GM12878 (cell line): ENCODE measurements at regions not wholly inside any gene's neighbourhood (a gene's known extent, or its start where the extent isn't known, plus 50 kb on each side); places are given as distances from the start of the nearest gene placed in this dataset.
A peak's percentile ranks its signal among the peaks of the same experiment; 100 is the strongest.

Experiments
- ATAC-seq: fragments of 200-7000 bp; cut with Tn5 transposase; 3 replicates; pipeline ENCODE4 v1.9.1; 2020; ENCODE audit warnings: mild to moderate bottlenecking, moderate library complexity
- BruUV-seq: library from RNA; stranded (reverse); fragments of 400-500 nt; replicated peaks from 2 replicates; lab custom pipeline; 2021; lab: Mats Ljungman, UMichigan
- CTCF ChIA-PET: fragments of 300-600 bp; sonication (Branson Sonifier 250); formaldehyde crosslinking; extraction: SDS; loops from one replicate; lab custom pipeline; 2021; ENCODE audit warnings: inconsistent platforms; lab: Yijun Ruan, JAX
- POLR2A ChIA-PET: fragments of 350-600 bp; formaldehyde crosslinking; extraction: SDS; loops from one replicate; lab custom pipeline; 2021; ENCODE audit warnings: inconsistent platforms; lab: Charles Lee
- RAD21 ChIA-PET: fragments of 300-600 bp; sonication (Branson Sonifier 250); formaldehyde crosslinking; loops from one replicate; lab custom pipeline; 2023; ENCODE audit warnings: antibody characterized with exemption; ENCODE audit not compliant: unreplicated experiment; lab: Charles Lee
- SMC1A ChIA-PET: fragments of 300-600 bp; sonication (Branson Sonifier 250); formaldehyde crosslinking; loops from one replicate; lab custom pipeline; 2023; ENCODE audit not compliant: unreplicated experiment, uncharacterized antibody; lab: Charles Lee
- DNase-seq: peaks from one replicate; pipeline ENCODE4 v3.0.0-alpha.2; 2011; ENCODE audit warnings: low read depth, low spot score
- FAIRE-seq: peaks from 3 replicates; lab custom pipeline; 2011; peaks lifted over from hg19 to GRCh38; lab: Jason Lieb, UNC
- H2AFZ ChIP-seq: 2 replicates; pipeline ENCODE4 v1.6.0; 2011; ENCODE audit warnings: low read depth, low read length, control low read depth; ENCODE audit not compliant: control insufficient read depth
- H3K27ac ChIP-seq: 2 replicates; pipeline ENCODE4 v1.5.1; 2011; ENCODE audit warnings: control low read depth; ENCODE audit not compliant: control insufficient read depth, insufficient read depth
- H3K27me3 ChIP-seq, 2 experiments: replicated peaks in 1 of 2; 2 replicates each; pipeline versions ENCODE4 v1.6.0 to v1.6.1; 2011; ENCODE audit warnings: low read length in 1 of 2; ENCODE audit not compliant: control insufficient read depth in 2 of 2, insufficient read depth in 2 of 2
- H3K36me3 ChIP-seq, 2 experiments: 2 replicates each; pipeline ENCODE4 v1.5.1; 2011; ENCODE audit warnings: low read length in 1 of 2; ENCODE audit not compliant: control insufficient read depth in 2 of 2, insufficient read depth in 2 of 2
- H3K4me1 ChIP-seq: 2 replicates; pipeline ENCODE4 v1.6.1; 2011; ENCODE audit warnings: mild to moderate bottlenecking, low read length, moderate library complexity, mixed read lengths; ENCODE audit not compliant: control insufficient read depth, insufficient read depth
- H3K4me2 ChIP-seq: 2 replicates; pipeline ENCODE4 v1.6.0; 2011; ENCODE audit warnings: control low read depth; ENCODE audit not compliant: control insufficient read depth, insufficient read depth
- H3K4me3 ChIP-seq: fragments of 200-600 bp; sonication (generic); 2 replicates; pipeline ENCODE4 v1.5.1; 2016
- H3K79me2 ChIP-seq: 2 replicates; pipeline ENCODE4 v1.6.0; 2011; ENCODE audit warnings: low read length; ENCODE audit not compliant: control insufficient read depth, insufficient read depth
- H3K9ac ChIP-seq: 2 replicates; pipeline ENCODE4 v1.8.0; 2011; ENCODE audit warnings: low read length, control low read depth, mixed read lengths; ENCODE audit not compliant: control insufficient read depth, insufficient read depth
- H3K9me3 ChIP-seq: replicated peaks from 3 replicates; pipeline ENCODE4 v1.5.1; 2011; ENCODE audit warnings: mild to moderate bottlenecking, low read length; ENCODE audit not compliant: control insufficient read depth, insufficient read depth
- H4K20me1 ChIP-seq: 2 replicates; pipeline ENCODE4 v1.6.0; 2011; ENCODE audit not compliant: control insufficient read depth, insufficient read depth
- E4F1 ChIP-seq: fragments of 450-650 bp; IDR thresholded peaks from 2 replicates; pipeline ENCODE4 v1.6.1; 2018; ENCODE audit warnings: borderline replicate concordance, mild to moderate bottlenecking; ENCODE audit not compliant: partially characterized antibody
- HDAC2 ChIP-seq: fragments of 200-600 bp; sonication (generic); IDR thresholded peaks from 2 replicates; pipeline ENCODE4 v1.6.1; 2017
- RCOR1 ChIP-seq: conservative IDR thresholded peaks from 2 replicates; pipeline ENCODE4 v1.6.1; 2012; ENCODE audit warnings: low read depth, low read length, improper control_type of control experiment
- YY1 ChIP-seq: IDR thresholded peaks from 2 replicates; pipeline ENCODE4 v1.6.1; 2011; ENCODE audit warnings: low read depth, mild to moderate bottlenecking, low read length
- WGBS: methylation state at CpG from one replicate; pipeline ENCODE4 v1.1.6; 2016; ENCODE audit warnings: low lambda C conversion rate; ENCODE audit not compliant: insufficient replicate concordance, insufficient coverage; ENCODE audit errors: missing lambda C conversion rate; 5-methylcytosine and 5-hydroxymethylcytosine counted together
- in situ Hi-C: fragments of 300-500 bp; cut with MboI; formaldehyde crosslinking; loops from 9 replicates; pipeline ENCODE4 v1.14.3; 2018; ENCODE audit warnings: mixed read lengths
- intact Hi-C: fragments of 100-400 bp; cut with micrococcal nuclease; formaldehyde crosslinking; loops from one replicate; pipeline ENCODE4 v1.14.2; 2022; ENCODE audit not compliant: unreplicated experiment
- TF ChIP-seq, protein P1 (sequence below): IDR thresholded peaks from 2 replicates; pipeline ENCODE4 v1.6.1; 2012; ENCODE audit warnings: mild to moderate bottlenecking, low read depth, low read length

DNA sequence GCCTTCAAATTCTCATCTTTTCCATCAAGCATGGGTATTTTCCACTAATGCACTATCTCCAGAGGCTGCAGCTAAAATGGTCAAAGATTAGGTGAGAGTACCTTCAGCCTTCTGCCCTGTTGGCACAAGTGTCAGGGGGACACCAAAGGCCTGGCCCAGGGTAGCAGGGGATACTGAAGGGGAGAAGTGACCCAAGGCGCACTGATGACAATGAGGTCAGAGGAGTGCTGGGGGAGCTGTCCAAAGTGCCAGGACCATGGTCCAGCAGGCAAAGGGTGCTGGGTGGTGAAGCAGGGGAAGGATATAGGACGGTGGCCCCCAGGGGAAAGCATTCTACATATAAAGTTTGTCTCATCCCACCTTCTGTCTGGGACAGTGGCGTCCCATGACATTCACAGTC is 303.4 kb downstream of the SMAD2 start:
- Histone ChIP-seq H3K9me3 (no peaks in the 10 kb centered on the region), H3K36me3 (no peaks in the 10 kb centered on the region), H3K27ac (no peak overlapping the region), H4K20me1 (no peaks in the 10 kb centered on the region), H3K4me1 (no peaks in the 10 kb centered on the region)
- POLR2A ChIA-PET, result no interaction called here
- CTCF ChIA-PET, result interaction anchor here (1.4 kb wide), 1 partner anchor 122 kb away, joined by 3 read pairs; no protein-coding TSS in a partner anchor
- no peak for ATAC-seq
- TF ChIP-seq HDAC2 (no peak), RCOR1 (no peak), E4F1 (no peak), YY1 (no peak)
- TF ChIP-seq, protein P1, sequence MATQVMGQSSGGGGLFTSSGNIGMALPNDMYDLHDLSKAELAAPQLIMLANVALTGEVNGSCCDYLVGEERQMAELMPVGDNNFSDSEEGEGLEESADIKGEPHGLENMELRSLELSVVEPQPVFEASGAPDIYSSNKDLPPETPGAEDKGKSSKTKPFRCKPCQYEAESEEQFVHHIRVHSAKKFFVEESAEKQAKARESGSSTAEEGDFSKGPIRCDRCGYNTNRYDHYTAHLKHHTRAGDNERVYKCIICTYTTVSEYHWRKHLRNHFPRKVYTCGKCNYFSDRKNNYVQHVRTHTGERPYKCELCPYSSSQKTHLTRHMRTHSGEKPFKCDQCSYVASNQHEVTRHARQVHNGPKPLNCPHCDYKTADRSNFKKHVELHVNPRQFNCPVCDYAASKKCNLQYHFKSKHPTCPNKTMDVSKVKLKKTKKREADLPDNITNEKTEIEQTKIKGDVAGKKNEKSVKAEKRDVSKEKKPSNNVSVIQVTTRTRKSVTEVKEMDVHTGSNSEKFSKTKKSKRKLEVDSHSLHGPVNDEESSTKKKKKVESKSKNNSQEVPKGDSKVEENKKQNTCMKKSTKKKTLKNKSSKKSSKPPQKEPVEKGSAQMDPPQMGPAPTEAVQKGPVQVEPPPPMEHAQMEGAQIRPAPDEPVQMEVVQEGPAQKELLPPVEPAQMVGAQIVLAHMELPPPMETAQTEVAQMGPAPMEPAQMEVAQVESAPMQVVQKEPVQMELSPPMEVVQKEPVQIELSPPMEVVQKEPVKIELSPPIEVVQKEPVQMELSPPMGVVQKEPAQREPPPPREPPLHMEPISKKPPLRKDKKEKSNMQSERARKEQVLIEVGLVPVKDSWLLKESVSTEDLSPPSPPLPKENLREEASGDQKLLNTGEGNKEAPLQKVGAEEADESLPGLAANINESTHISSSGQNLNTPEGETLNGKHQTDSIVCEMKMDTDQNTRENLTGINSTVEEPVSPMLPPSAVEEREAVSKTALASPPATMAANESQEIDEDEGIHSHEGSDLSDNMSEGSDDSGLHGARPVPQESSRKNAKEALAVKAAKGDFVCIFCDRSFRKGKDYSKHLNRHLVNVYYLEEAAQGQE, result peak; percentile 43; the same call in 1 of the 2 replicates
- TF ChIP-seq, all 136 proteins: peak for 1
- ChIA-PET RAD21 (no interaction called here), SMC1A (no interaction called here)
- no peak overlapping the region for H3K9ac ChIP-seq
- H3K27me3 ChIP-seq, result peaks cover 0 to 1% of the 10 kb centered on the region in 2 experiments; a peak in 2 of 4 replicates
- BruUV-seq, result no TSS peak
- intact Hi-C loops (no loop called here), in situ Hi-C loops (no loop called here)
- 26% methylated on average over 3 of the region's 3 CpGs for WGBS
- H3K4me2 ChIP-seq, result no peak overlapping the region
- no peaks in the 10 kb centered on the region for H3K79me2 ChIP-seq
- no peak overlapping the region for H2AFZ ChIP-seq
- no peak for DNase-seq
- no peak for FAIRE-seq
- no peak overlapping the region for H3K4me3 ChIP-seq
